HG03432 (cell line): ENCODE measurements at regions not wholly inside any gene's neighbourhood (a gene's known extent, or its start where the extent isn't known, plus 50 kb on each side); places are given as distances from the start of the nearest gene placed in this dataset.
A peak's percentile ranks its signal among the peaks of the same experiment; 100 is the strongest.
"Not testable (repeated sequence)": the region's sequence is repeated elsewhere in the genome, so short reads cannot be mapped to it uniquely, and the experiment has no call there.

Experiments
- ATAC-seq: cut with Tn5 transposase; IDR thresholded peaks from one replicate; pipeline ENCODE4 v1.9.1; 2021; ENCODE audit warnings: mild to moderate bottlenecking, moderate library complexity; ENCODE audit not compliant: unreplicated experiment

- ATAC-seq: not testable (repeated sequence)
These were observed 51.5 kb upstream of the MUC20 start for GRCh38 chr3:195669310-195669709.

GRCh38 chr3:195668131-195668766 lies 52.5 kb upstream of the MUC20 start:
- ATAC-seq: not testable (repeated sequence)

- not testable (repeated sequence) for ATAC-seq
These were observed 55.5 kb upstream of the MUC20 start for GRCh38 chr3:195665311-195665710.

- ATAC-seq: not testable (repeated sequence)
These were observed 56.6 kb upstream of the MUC20 start for GRCh38 chr3:195664131-195664530.

- ATAC-seq: not testable (repeated sequence)
These were observed 61.6 kb upstream of the MUC20 start for GRCh38 chr3:195659136-195659533.

GRCh38 chr3:195658381-195659135 lies 62.2 kb upstream of the MUC20 start:
- peak; percentile 61 for ATAC-seq

- peak; percentile 88 for ATAC-seq
These were observed 63.1 kb upstream of the MUC20 start for GRCh38 chr3:195657475-195658372.

- ATAC-seq: not testable (repeated sequence)
These were observed 64.7 kb upstream of the MUC20 start for GRCh38 chr3:195656091-195656490.

GRCh38 chr3:195654746-195655145 lies 66.0 kb upstream of the MUC20 start:
- ATAC-seq: not testable (repeated sequence)

GRCh38 chr3:195654138-195654537 lies 66.6 kb upstream of the MUC20 start:
- not testable (repeated sequence) for ATAC-seq

- not testable (repeated sequence) for ATAC-seq
These were observed 67.1 kb upstream of the MUC20 start for GRCh38 chr3:195653641-195654040.

GRCh38 chr3:195647912-195648702 lies 64.4 kb upstream of the APOD start:
- not testable (repeated sequence) for ATAC-seq

- not testable (repeated sequence) for ATAC-seq
These were observed 62.1 kb upstream of the APOD start for GRCh38 chr3:195645872-195646271.

- not testable (repeated sequence) for ATAC-seq
These were observed 59.5 kb upstream of the APOD start for GRCh38 chr3:195643245-195643644.

- ATAC-seq: not testable (repeated sequence)
These were observed 58.6 kb upstream of the APOD start for GRCh38 chr3:195642311-195642710.

GRCh38 chr3:195638456-195638855 lies 54.7 kb upstream of the APOD start:
- not testable (repeated sequence) for ATAC-seq

- ATAC-seq: not testable (repeated sequence)
These were observed 53.9 kb upstream of the APOD start for GRCh38 chr3:195637473-195638233.

GRCh38 chr3:195637011-195637410 lies 53.3 kb upstream of the APOD start:
- ATAC-seq: not testable (repeated sequence)

- ATAC-seq: not testable (repeated sequence)
These were observed 52.4 kb upstream of the APOD start for GRCh38 chr3:195635898-195636685.
